IPS-18c (cell line): ENCODE measurements at regions not wholly inside any gene's neighbourhood (a gene's known extent, or its start where the extent isn't known, plus 50 kb on each side); places are given as distances from the start of the nearest gene placed in this dataset.

Experiments
- H3K4me3 ChIP-seq: 2 replicates; pipeline ENCODE4 v1.7.0; 2013; ENCODE audit warnings: low read depth, mild to moderate bottlenecking, low read length, moderate library complexity; ENCODE audit not compliant: insufficient read depth
- H3K9me3 ChIP-seq: one replicate; pipeline ENCODE4 v1.6.1; 2013; ENCODE audit warnings: mild to moderate bottlenecking, low read length, moderate library complexity; ENCODE audit not compliant: control insufficient read depth, insufficient read depth

DNA sequence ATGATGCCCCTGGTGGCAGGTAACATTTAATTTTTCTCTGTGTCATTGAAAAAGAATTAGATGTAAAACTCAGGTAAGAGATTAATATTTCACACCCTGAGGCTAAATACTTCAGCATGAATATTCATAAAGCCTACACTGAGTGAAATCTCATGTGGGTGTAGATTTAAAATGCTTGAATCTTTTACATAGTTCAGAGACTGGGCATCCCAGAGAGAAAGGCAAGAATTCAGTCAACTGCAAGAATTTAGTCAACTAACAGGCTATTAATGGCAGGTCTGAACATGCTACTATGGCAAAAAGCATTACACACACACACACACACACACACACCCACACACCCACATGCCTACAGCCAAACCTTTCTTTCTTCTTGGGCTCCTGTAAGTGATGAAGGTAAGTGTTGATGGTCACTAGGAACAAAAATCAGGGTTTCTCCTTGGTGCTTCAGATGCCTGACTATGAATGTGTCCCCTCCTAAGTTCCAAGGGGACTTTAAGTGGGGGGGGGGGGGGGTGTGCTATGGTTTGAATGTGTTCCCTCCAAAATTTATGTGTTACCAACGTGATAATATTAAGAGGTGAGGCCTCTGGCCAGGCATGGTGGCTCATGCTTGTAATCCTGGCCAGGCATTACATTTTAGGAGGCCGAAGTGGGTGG is 63.7 kb upstream of the PSMD7 start:
- Histone ChIP-seq H3K4me3 (no peak overlapping the region), H3K9me3 (no peaks in the 10 kb centered on the region)

DNA sequence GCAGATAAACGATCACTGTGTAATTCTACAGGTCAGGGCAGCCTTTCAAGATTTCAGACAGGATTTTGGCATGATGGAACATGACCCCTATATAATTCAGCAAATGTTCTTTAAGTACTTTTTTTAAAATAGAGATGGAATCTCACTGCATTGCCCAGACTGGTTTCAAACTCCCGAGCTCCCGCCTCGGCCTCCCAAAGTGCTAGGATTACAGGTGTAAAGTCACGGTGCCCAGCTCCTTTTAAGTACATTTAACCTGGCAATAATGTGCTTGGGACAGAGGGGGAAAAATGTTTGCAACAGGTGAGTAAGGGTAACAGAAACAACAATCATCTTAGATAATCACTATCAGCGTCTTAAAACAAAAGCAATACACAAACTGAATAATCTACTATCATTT is 66.5 kb upstream of the PSMD7 start:
- Histone ChIP-seq H3K4me3 (no peak overlapping the region), H3K9me3 (no peaks in the 10 kb centered on the region)

DNA sequence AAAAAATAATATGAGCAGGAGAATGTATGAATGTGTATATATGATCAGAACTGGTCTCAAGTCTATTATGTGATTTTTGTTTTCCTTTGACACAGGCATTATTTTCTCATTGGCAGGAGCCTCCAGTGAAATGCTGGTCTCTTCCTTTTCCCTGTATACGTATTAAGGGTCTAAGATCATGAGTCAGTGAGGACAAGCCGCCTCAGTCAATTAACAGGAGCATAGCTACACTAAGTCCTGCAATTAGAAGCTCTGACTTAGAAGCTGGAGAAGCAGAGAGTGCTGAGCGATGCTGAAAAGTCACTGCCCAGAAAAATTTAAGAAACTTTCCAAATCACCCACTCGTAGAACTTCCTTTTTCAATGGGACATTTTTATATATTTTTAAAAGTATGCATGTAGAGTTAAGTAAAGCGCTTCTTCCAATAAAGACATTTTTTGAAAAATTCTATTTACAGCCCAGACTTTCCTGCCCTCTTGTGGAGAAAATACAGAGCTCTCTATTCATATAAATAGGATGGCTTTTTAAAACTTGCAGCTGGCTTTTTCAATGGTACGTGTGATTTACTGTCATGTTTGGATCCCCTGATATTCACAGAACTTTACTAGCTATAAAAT is 70.2 kb upstream of the PSMD7 start:
- no peaks in the 10 kb centered on the region for H3K9me3 ChIP-seq
- no peak overlapping the region for H3K4me3 ChIP-seq

DNA sequence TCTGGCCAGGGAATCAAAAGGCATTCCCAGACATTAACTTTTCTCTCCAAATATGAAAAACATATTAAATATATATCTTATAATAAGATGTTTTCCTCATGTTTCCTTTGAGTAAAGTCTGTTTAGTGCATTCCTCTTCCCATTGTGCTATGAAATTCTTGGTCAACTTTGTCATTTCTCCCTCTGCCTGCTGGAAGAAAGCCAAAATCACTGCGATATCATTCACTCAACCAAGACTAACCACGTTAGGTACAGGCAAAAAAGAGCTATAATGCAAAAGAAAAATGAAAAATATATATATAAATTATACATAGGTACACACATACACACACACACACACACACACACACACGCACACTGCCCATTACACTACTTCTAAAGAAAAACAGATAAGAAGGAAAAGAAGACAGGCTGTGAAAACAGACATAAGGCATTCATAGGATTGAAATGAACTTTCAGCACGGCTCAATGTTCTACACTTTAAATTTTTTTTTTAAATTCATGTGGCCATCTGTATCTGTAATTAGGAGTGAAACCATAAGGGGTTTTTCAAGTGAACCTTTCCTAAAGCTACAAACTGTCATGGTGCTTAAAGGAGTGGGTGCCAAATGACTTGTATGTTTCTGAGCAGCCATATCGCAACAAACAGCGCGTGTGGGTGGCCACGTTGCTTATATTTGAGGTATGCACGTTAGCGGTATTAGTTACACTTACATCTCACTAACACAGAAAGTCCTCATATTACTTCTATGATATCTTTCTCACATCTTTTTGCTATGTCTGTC is 71.6 kb upstream of the PSMD7 start:
- H3K9me3 ChIP-seq = no peaks in the 10 kb centered on the region
- H3K4me3 ChIP-seq = no peak overlapping the region

DNA sequence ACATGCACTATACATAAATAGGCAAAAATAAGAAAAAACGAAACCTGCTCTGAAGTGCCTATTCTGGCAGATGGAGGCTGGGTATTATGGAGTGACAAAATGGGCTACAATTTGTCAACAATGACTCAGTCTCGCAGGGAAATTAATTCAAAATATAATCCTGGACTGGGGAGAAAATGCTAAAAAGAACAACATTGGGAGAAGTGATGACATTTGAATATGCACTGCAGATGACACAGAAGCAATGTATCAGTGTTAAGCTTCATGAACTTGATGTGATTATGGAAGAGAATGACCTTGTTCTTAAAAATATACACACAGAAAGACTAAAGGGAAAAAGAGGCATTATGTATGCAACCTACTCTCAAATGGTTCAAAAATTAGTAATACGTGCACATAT is 74.8 kb upstream of the PSMD7 start:
- Histone ChIP-seq H3K4me3 (no peak overlapping the region), H3K9me3 (no peaks in the 10 kb centered on the region)

DNA sequence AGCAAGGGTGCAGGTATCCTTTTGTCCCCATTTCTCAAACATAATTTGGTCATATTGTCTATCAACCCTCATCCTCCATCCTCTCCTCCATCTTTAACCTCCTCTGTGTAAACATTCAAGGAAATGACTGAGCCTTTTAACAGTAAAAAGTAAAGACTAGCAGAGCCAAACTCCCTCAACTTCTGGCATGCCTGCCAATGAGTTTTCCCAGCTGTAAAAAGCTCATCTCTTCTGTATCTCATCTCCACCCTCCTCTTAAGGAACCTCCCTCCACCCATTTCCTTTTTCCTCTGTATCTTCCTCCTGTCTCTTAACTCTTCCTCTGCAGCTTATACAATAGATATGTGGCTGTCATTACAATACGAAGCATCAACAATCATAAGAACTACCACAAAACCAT is 76.9 kb upstream of the PSMD7 start:
- Histone ChIP-seq H3K4me3 (no peak overlapping the region), H3K9me3 (no peaks in the 10 kb centered on the region)

DNA sequence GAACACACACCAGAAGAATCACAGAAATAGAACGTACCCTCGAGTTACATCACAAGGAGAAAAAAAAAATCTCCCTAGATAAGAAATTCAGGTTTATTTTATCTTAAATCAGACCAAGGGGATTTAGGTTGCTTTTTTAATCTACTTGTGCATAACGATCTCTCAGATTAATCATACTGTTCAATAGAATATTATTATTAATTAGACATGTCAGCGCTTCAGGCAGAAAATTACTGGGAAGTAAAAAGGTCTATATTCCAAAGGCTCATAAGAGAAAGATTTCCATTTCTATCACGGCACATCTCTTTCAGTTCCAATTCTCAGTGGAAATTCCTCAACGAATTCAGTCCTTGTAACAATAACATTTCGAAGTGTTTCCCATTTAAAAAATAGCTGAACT is 77.7 kb upstream of the PSMD7 start:
- H3K9me3 ChIP-seq = no peaks in the 10 kb centered on the region
- no peak overlapping the region for H3K4me3 ChIP-seq

DNA sequence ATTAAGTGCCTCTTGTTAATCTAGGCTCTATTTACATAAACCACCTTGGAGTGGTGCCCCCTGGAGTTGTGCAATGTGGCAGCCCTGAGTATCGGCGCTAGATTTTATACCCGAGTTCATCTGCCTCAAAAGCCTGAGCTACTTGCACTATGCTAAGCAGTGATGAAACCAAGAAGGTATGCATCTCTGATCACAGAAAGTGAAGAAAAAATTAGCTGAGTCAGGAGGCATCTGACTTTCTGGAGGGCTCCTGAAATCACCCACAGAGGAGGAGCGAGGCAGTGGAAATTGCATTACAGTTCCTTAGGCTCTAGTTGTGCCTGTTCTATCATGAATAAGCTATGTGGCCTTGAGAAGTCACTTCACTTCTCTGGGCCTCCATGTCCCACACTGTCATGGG is 80.3 kb upstream of the PSMD7 start:
- H3K4me3 ChIP-seq = no peak overlapping the region

DNA sequence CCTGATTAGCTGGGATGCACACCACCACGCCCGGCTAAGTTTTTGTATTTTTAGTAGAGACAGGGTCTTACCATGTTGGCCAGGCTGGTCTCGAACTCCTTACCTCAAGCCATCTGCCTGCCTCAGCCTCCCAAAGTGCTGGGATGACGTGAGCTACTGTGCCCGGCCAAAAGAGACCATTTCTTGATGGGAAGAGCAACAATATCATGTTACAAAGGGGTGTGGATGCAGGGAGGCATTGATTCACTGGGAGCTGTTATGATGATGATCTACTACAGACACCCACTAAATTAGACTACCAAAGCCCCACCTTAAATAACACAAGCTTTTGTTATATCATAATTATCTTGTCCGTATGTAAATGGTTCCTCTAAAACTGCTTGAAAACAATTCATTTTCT is 81.4 kb upstream of the PSMD7 start:
- H3K9me3 ChIP-seq = no peaks in the 10 kb centered on the region
- H3K4me3 ChIP-seq = no peak overlapping the region

More for the DNA sequence above, 80.3 kb upstream of the PSMD7 start:
- no peaks in the 10 kb centered on the region for H3K9me3 ChIP-seq

DNA sequence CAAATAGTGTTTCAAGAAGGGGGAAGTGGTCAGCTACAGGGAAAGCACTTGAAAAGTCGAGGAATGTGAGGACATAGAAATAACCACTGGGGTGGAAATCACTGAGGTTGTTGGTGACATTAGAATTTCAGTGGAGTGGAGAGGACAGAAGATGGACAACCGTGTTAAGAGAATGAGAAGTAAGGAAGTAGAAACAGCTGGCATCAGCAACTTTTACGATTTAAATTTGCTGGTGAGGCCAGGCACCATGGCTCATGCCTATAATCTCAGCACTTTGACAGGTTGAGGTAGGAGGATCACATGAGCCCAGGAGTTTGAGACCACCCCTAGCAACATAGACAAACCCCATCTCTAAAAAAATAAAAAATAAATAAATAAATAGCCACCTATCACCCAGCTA is 83.2 kb upstream of the PSMD7 start:
- no peaks in the 10 kb centered on the region for H3K9me3 ChIP-seq
- H3K4me3 ChIP-seq = no peak overlapping the region

DNA sequence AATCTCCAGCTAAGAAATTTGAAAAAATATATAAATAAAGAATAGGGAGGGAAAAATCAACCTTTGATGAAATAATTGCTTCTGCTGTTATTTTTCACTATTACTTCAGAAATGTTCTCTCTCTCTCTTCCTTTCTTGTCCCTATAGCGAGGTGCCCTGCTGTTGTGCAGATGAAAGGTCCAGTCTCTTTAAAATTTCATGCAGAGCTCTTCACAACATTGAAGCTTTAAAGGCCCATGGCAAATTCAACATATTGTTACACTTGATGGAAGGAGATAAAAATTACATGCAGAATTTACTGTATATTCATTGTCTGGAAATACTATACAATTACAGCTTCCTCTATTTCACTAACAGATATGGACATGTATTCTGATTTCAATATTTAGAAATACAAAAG is 86.4 kb upstream of the PSMD7 start:
- Histone ChIP-seq H3K9me3 (no peaks in the 10 kb centered on the region), H3K4me3 (no peak overlapping the region)

DNA sequence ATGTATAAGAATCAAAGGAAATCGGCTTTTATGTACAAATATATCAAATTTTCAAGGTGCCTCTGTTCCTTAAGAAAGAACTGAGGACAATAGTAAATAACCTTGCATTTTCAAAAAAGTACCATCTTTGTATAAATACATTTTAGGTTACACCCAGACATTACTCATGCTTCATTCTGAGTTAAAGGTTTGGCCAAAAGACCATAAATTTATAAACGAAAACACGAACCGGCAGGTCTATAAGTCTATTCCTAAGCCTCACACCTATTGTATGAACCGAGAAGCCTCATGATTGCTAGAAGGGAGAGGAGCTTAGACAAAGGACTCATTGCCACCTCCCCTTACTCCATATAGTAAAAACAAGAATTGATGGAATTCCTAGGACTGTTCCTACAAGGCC is 94.6 kb upstream of the PSMD7 start:
- H3K9me3 ChIP-seq = no peaks in the 10 kb centered on the region
- H3K4me3 ChIP-seq = no peak overlapping the region

DNA sequence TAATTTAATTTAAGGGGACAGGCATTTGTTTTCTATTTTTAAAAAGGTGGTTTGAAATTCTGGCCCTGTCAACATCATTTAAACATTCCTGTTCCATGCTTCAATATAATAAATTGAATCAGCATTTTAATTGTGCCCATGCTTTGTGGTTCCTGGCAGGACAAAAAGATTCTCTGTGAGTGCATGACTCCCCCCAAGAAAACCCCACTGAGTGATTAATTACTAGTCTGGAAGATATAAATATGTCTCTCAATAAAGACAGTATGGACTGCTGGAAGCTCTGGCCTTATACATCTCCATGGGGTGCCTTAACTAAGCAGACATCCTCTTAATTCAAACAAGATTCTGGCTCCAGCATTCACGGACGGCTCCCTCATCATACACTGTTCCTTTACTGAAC is 95.0 kb upstream of the PSMD7 start:
- H3K9me3 ChIP-seq = no peaks in the 10 kb centered on the region
- H3K4me3 ChIP-seq = no peak overlapping the region

DNA sequence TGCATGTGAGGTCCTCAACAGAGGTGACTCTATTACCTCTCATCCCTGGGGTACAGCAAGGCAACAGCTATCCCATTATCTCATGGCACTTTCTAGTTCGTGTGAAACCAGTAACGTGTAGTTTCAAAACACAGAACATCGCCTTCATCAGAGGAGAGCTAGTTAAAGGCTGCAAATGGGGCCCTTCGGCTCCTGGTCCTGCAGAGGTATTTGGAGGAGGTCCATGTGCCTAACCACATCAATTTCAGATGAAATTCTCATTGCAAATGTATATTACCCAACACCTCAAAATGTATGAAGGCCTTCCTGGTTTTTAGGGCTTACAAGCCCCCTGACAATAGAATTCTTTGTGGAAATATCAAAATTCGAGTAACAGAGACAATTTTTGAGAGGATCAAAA is 95.7 kb upstream of the PSMD7 start:
- Histone ChIP-seq H3K9me3 (no peaks in the 10 kb centered on the region), H3K4me3 (no peak overlapping the region)

DNA sequence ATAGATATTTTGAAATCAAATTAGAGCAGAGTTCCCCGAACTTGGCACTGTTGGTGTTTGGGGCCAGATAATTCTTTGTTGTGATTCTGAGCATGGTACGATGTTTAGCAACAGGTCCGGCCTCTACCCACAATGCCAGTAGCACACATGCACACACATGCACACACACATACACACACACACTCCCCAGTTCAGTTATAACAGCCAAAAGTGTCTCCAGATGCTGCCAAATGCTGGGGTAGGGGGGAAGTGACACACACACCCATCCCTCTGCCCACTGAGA is 96.8 kb upstream of the PSMD7 start:
- Histone ChIP-seq H3K9me3 (no peaks in the 10 kb centered on the region), H3K4me3 (no peak overlapping the region)

DNA sequence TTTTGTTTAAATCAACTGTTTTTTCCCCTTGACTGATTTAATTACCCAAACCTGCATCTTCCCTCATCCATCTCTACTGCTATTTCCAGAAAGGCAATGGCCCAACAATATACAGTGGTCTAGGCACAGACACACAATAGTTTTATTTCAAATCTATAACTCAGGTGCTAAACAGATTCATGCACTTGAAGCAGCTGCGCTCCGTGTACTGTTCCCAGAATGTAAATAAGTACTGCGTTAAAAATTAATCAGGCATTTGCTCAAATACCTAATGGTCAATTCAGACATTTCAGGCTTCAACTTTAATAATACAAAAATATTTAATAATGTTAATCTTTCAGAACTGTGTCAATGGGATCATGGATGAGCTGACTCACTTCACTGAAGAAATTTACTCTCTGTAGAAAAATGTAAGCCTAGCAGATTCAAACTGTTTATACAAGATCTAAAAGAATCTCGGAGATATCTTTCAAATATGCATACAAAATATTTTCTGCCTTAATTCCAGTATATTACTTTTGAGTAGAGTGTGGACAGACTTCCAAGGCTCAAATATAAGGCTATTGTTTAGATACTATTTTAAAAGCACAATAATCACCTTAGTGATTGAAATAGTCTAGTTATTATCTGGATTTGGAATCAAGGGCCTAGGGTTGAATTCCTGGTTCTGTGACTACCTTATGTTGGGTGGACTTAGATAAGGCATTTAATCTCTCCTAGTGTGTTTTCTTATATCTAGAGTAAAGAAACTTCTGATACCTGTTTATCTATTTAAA is 97.4 kb upstream of the PSMD7 start:
- no peak overlapping the region for H3K4me3 ChIP-seq
- no peaks in the 10 kb centered on the region for H3K9me3 ChIP-seq

DNA sequence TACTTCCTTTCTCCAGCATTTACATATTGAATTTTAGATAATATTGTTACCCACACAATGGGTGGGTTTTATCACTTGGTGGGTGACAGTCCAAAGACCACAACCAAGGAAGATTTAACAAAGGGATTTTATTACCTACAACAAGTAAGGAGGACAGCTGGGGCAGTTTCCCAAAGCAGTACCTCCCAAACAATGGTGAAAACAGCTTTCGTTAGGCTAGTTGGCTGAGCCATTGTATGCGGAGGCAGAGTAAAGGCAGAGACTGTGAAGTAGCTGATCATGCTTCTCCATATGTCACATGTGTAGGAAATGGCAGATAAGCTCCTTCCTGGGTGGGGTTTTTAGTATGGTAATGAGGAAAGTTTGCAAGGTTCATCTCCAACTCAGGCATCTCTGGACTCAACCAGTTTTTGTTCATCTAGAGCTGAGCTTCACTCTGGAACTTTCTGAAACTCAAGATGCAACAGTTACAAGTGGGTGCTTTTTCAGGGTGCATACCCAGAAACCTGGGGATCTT is 104.3 kb upstream of the PSMD7 start:
- H3K9me3 ChIP-seq = no peaks in the 10 kb centered on the region

DNA sequence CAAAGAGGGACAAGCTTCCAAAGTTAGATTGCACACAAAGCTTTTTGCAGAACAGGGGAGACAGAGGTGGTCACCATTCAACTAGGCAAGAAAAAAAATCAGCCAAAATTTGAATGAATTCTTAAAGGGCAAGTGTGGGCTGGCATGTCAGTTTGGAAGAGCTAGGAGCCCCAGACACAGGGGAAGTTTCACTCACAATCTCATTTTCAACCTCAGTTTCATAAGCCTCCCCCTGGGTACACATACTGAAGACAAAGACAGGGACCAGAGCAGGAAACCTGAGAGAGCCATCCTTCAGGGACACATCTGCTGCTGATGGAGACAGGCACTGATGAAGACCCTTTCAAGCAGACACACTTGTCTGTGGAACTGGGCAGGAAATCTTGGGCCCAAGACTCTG is 106.3 kb upstream of the PSMD7 start:
- H3K4me3 ChIP-seq = no peak overlapping the region

More for the DNA sequence above, 104.3 kb upstream of the PSMD7 start:
- H3K4me3 ChIP-seq = no peak overlapping the region

More for the DNA sequence above, 106.3 kb upstream of the PSMD7 start:
- no peaks in the 10 kb centered on the region for H3K9me3 ChIP-seq
